ENCODE measurements at regions not wholly inside any gene's neighbourhood (a gene's known extent, or its start where the extent isn't known, plus 50 kb on each side); places are given as distances from the start of the nearest gene placed in this dataset.

GRCh38 chr2:59963157-59963556, 590.3 kb downstream of the BCL11A start:
- TF ChIP-seq, protein P1, sequence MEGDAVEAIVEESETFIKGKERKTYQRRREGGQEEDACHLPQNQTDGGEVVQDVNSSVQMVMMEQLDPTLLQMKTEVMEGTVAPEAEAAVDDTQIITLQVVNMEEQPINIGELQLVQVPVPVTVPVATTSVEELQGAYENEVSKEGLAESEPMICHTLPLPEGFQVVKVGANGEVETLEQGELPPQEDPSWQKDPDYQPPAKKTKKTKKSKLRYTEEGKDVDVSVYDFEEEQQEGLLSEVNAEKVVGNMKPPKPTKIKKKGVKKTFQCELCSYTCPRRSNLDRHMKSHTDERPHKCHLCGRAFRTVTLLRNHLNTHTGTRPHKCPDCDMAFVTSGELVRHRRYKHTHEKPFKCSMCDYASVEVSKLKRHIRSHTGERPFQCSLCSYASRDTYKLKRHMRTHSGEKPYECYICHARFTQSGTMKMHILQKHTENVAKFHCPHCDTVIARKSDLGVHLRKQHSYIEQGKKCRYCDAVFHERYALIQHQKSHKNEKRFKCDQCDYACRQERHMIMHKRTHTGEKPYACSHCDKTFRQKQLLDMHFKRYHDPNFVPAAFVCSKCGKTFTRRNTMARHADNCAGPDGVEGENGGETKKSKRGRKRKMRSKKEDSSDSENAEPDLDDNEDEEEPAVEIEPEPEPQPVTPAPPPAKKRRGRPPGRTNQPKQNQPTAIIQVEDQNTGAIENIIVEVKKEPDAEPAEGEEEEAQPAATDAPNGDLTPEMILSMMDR (IDR thresholded peaks at IDR 0.05; ENCODE audit: low read length) = no peak
- TF ChIP-seq EZH2 (optimal IDR thresholded peaks at IDR 0.05; ENCODE audit: low read depth, low read length) = no peak
- no peak for TF ChIP-seq EZH2phosphoT487 (IDR thresholded peaks at IDR 0.05; ENCODE audit: low read length)

Data from MM.1S (cell line).